Epithelial cell of esophagus (primary cell): ENCODE measurements at regions not wholly inside any gene's neighbourhood (a gene's known extent, or its start where the extent isn't known, plus 50 kb on each side); places are given as distances from the start of the nearest gene placed in this dataset.

ENCODE experiments used
- DNase-seq: peaks from one replicate; pipeline ENCODE4 v3.0.0; 2010; ENCODE audit warnings: low read depth
- H3K4me3 ChIP-seq: 2 replicates; pipeline ENCODE4 v1.5.1; 2011; ENCODE audit warnings: mild to moderate bottlenecking, low read length, control low read depth
- TF ChIP-seq, protein P1 (sequence below): IDR thresholded peaks from 2 replicates; pipeline ENCODE4 v1.5.1; 2011; ENCODE audit warnings: low read depth, mild to moderate bottlenecking, low read length, control low read depth, inconsistent platforms; ENCODE audit not compliant: insufficient read depth; ENCODE audit errors: missing control alignments

DNA sequence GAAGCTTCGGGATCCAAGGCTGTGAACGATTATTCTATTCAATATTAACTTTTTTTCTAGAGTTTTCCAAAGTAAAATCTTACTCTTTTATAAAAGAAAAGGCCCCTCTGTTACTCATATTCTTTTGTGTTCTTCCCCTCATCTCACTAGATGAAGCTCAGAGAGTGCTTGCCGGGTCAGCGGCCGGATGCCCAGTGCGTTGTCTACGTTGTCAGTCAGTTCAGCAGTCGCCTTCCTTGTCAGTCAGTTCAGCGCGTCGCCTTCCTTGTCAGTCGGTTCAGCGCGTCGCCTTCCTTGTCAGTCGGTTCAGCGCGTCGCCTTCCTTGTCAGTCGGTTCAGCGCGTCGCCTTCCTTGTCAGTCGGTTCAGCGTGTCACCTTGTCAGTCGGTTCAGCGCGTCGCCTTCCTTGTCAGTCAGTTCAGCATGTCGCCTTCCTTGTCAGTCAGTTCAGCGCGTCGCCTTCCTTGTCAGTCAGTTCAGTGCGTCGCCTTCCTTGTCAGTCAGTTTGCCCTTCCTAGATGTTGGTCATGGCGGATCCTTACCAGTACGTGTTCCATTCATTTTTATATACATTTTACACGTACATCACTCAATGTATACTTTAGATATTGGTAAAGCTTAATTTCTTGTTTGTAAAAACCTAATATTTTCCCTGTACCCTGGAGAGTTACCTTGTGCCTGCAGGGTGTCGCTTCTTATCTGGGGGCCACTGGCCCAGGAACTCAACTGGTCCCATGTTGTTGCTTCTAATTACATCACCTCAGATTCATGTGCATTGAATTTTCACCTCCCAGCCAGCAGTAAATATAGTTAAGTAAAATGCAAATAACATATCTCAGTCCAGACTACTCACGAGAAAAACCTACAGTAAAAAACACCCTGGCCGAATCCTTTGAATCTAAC, 206.9 kb downstream of the ASB1 start:
- no peak for DNase-seq
- TF ChIP-seq, protein P1, sequence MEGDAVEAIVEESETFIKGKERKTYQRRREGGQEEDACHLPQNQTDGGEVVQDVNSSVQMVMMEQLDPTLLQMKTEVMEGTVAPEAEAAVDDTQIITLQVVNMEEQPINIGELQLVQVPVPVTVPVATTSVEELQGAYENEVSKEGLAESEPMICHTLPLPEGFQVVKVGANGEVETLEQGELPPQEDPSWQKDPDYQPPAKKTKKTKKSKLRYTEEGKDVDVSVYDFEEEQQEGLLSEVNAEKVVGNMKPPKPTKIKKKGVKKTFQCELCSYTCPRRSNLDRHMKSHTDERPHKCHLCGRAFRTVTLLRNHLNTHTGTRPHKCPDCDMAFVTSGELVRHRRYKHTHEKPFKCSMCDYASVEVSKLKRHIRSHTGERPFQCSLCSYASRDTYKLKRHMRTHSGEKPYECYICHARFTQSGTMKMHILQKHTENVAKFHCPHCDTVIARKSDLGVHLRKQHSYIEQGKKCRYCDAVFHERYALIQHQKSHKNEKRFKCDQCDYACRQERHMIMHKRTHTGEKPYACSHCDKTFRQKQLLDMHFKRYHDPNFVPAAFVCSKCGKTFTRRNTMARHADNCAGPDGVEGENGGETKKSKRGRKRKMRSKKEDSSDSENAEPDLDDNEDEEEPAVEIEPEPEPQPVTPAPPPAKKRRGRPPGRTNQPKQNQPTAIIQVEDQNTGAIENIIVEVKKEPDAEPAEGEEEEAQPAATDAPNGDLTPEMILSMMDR = no peak
- H3K4me3 ChIP-seq = no peak overlapping the region

DNA sequence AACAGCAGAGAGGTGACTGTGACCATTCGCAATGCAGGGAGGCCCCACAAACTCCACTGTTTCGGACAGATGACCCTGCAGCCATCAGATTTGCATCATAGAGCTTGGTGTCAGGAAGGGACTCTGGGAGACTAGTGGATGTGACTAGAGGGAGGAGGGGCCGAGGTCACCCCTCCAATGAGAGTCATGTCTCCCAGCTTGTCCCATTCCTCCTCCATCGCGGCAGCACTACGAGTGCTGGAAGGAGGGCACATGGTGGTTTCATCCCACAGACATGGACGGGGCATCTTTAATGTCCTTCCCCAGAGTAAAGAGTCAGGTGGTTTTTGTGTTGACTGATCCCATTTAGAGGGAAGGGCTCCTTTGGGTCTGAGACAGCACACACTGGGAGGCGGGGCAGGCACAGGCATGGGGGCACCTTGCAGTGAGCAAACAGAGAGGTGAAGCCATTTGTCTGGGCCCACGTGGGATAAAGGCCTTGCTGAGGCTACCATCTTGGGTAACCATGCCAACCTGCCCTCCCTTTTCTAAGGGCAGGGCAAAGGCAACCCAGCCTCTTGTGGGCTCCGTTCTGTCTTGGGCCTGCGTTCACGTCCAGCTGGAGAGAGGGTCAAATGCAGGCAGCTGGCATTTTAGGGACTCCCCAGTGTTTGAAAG, 208.1 kb downstream of the ASB1 start:
- no peak overlapping the region for H3K4me3 ChIP-seq
- TF ChIP-seq, protein P1 = no peak
- DNase-seq = no peak

DNA sequence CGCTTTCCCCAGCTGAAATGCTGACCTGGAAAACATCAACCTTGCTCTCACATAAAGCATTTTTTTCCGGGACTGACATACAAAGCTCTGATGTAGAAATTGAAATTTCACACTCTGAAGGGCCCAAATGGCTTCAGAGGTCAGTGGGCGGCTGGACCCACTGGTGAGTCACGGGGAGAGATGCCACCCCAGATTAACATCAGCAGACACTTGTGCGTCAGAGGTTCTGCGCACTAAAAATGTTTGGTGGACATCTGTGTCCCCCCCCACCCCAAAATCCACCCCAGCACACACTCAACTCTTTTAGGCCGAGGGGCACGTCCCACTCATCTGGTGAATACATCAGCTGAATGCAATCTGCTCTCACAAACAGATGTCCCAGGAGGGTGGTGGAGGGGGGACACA, 208.9 kb downstream of the ASB1 start:
- TF ChIP-seq, protein P1 = no peak
- no peak overlapping the region for H3K4me3 ChIP-seq
- no peak for DNase-seq

DNA sequence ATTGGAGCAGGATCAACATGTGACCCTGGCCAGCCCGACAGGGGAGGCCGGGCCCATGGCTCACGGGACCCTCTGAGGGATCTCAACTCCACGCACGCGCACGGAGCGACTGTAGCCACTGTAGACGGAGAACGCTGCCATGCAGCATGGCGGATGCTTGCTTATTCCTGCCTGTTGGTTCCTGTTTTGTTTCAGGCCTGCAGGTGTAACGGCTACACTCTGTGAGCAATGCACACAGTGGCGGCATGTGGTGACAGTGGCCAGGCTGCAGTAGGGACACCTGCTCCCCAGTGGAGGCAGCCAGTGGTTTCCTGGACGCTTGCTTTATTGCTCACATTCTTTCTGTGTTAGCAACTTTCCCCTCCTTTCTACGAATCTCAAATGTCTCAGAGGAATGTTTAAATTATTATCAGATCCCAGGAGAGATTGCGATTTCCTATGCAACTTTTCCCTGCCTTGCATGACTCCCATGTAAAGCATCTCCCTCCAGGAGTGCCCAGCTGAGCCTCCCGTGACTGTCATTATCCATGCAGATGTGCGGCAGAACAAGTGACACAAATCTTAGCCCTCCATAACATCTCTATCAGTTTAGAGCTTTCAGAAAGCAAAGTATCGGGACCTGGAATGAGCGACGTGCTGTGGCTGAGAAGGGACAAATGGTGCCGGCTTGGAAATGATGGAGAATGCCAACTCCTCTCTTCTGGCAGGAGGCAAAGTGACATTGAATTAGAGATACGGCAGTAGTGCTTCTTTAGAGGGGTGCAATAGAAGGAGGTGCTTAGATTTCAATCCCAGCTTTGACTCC, 209.7 kb downstream of the ASB1 start:
- TF ChIP-seq, protein P1 = no peak
- no peak overlapping the region for H3K4me3 ChIP-seq
- DNase-seq = no peak

DNA sequence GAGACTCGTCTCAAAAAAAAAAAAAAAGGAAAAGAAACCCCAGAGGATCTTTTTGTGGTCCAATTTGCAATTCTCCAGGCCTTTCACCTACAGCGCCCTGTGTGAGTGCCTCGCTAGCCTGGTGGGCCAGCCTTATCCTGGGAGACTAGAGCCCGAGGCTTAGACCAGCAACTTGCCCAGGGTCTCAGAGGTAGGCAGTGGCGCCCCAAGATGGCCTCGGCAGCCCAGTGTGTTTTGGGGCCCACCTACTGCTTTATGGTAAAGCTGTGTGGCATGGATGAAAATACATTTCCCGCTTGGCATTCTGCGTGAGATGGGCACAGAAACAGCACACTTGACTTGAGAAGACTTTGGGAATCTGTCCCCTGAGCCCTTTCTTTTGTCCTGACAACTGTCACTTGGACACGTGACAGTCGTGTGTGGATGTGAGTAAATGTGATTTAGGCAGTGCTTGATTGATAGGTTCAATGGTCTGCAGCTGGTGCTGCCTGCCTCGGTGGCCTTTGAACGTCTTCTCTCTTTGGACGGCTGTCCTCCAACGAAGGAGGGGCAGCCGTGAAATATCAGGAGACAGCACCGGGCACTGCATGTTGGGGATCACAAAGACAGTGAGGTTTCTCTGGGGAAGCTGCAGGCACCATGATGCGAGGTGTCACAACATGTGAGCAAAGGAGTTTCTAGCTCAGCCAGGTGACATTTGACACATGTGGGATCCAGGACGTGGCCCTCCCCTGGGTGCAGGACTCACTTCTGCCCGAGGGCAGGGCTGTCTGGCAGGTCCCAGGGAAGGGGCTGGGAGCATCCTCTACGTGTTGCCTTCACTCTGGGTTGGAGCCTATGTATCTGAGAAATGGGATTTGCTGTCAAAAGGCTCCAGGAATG, 209.5 kb upstream of the TWIST2 start:
- TF ChIP-seq, protein P1 = no peak
- no peak for DNase-seq
- no peak overlapping the region for H3K4me3 ChIP-seq
